ENCODE measurements at regions not wholly inside any gene's neighbourhood (a gene's known extent, or its start where the extent isn't known, plus 50 kb on each side); places are given as distances from the start of the nearest gene placed in this dataset.

- TF ChIP-seq POLR2A (IDR thresholded peaks at IDR 0.05) (no peak), CTCF (IDR thresholded peaks at IDR 0.05) (no peak)
These were observed 341.0 kb upstream of the SULF2 start for GRCh38 chr20:48126227-48126740.

All from right lobe of liver (tissue), 4 donors.